HepG2 (cell line): ENCODE measurements at regions not wholly inside any gene's neighbourhood (a gene's known extent, or its start where the extent isn't known, plus 50 kb on each side); places are given as distances from the start of the nearest gene placed in this dataset.

Source experiments
- ATAC-seq: fragments of 200-7000 bp; cut with Tn5 transposase; 3 replicates; pipeline ENCODE4 v1.9.1; 2020; ENCODE audit warnings: mild to moderate bottlenecking, moderate library complexity
- BruUV-seq: library from RNA; stranded (reverse); fragments of 400-500 nt; replicated peaks from 2 replicates; lab custom pipeline; 2021; lab: Mats Ljungman, UMichigan
- CTCF ChIA-PET: fragments of 300-600 bp; formaldehyde crosslinking; extraction: SDS; loops from one replicate; lab custom pipeline; 2021; ENCODE audit warnings: low total read pairs, inconsistent platforms, low intra/inter-chr PET ratio; lab: Yijun Ruan, JAX
- POLR2A ChIA-PET: fragments of 350-600 bp; sonication (Branson Sonifier 250); formaldehyde crosslinking; loops from one replicate; lab custom pipeline; 2020; ENCODE audit warnings: antibody characterized with exemption, inconsistent platforms; lab: Yijun Ruan, JAX
- DNase-seq: peaks from one replicate; pipeline ENCODE4 v3.0.0-alpha.2; 2015; ENCODE audit warnings: low spot score
- FAIRE-seq: peaks from 3 replicates; lab custom pipeline; 2011; peaks lifted over from hg19 to GRCh38; lab: Jason Lieb, UNC
- H2AFZ ChIP-seq: one replicate; pipeline ENCODE4 v1.6.1; 2011; ENCODE audit warnings: low read length, inconsistent platforms
- H3K27ac ChIP-seq: fragments of 300-600 bp; 3 replicates; pipeline ENCODE4 v1.8.0; 2011; ENCODE audit warnings: mixed run types, mild to moderate bottlenecking, mixed read lengths, low read length, inconsistent platforms; ENCODE audit not compliant: insufficient read depth; ENCODE audit errors: extremely low read length
- H3K27me3 ChIP-seq, 2 experiments: fragments of 200-600 bp in 1 of 2; 2 replicates in 1 of 2; 3 replicates in 1 of 2; pipeline versions ENCODE4 v1.6.0 to v1.8.0; 2011; ENCODE audit warnings: low read length in 2 of 2, mild to moderate bottlenecking in 2 of 2, moderate library complexity in 2 of 2, inconsistent platforms in 1 of 2; ENCODE audit not compliant: insufficient read depth in 2 of 2, control insufficient read depth in 1 of 2
- H3K36me3 ChIP-seq, 2 experiments: fragments of 200-600 bp in 1 of 2; replicated peaks in 1 of 2; 2 replicates in 1 of 2; 3 replicates in 1 of 2; pipeline versions ENCODE4 v1.5.1 to v1.8.0; 2011; ENCODE audit warnings: low read length in 2 of 2, inconsistent platforms in 1 of 2; ENCODE audit not compliant: insufficient read depth in 2 of 2, control insufficient read depth in 1 of 2
- H3K4me1 ChIP-seq: 2 replicates; pipeline ENCODE4 v1.5.1; 2012; ENCODE audit warnings: low read length, inconsistent platforms; ENCODE audit not compliant: insufficient read depth
- H3K4me2 ChIP-seq: 2 replicates; pipeline ENCODE4 v1.6.0; 2011; ENCODE audit warnings: low read depth, low read length, inconsistent platforms
- H3K4me3 ChIP-seq, 3 experiments: fragments of 200-600 bp in 1 of 3; sonication (generic), shearing (Covaris generic) in 1 of 3; replicated peaks in 1 of 3; 2 replicates each; pipeline ENCODE4 v1.5.1; 2011 to 2016; ENCODE audit warnings: low read length in 3 of 3, inconsistent platforms in 2 of 3, low read depth in 2 of 3, mild to moderate bottlenecking in 2 of 3, control low read depth in 1 of 3, mixed read lengths in 1 of 3; ENCODE audit not compliant: insufficient read depth in 1 of 3
- H3K79me2 ChIP-seq: one replicate; pipeline ENCODE4 v1.6.1; 2011; ENCODE audit warnings: low read length, inconsistent platforms; ENCODE audit not compliant: insufficient read depth
- H3K9ac ChIP-seq: 2 replicates; pipeline ENCODE4 v1.6.0; 2011; ENCODE audit warnings: mild to moderate bottlenecking, low read depth, low read length, inconsistent platforms; ENCODE audit not compliant: insufficient read depth
- H3K9me3 ChIP-seq: 2 replicates; pipeline ENCODE4 v1.5.1; 2012; ENCODE audit warnings: mild to moderate bottlenecking, low read length
- H4K20me1 ChIP-seq: 2 replicates; pipeline ENCODE4 v1.6.0; 2011; ENCODE audit warnings: inconsistent platforms, mild to moderate bottlenecking, low read length, moderate library complexity; ENCODE audit not compliant: insufficient read depth
- ARNT2 ChIP-seq: sonication (generic); formaldehyde crosslinking; IDR thresholded peaks from 2 replicates; pipeline ENCODE4 v1.8.0; 2022; ENCODE audit warnings: mild to moderate bottlenecking, low read depth, missing genetic modification reagents, moderate library complexity
- CREB1 ChIP-seq, 2 experiments: fragments of 450-650 bp in 1 of 2; IDR thresholded peaks; 2 replicates each; pipeline ENCODE4 v1.6.1; 2016 to 2017; ENCODE audit warnings: control low read depth in 1 of 2, mild to moderate bottlenecking in 1 of 2, missing compliant biosample characterization in 1 of 2, missing genetic modification characterization in 1 of 2
- ERF ChIP-seq: IDR thresholded peaks from 2 replicates; pipeline ENCODE4 v1.6.1; 2018; ENCODE audit warnings: missing biosample characterization, missing genetic modification reagents
- ESRRA ChIP-seq: sonication (generic); formaldehyde crosslinking; IDR thresholded peaks from 2 replicates; pipeline ENCODE4 v1.5.1; 2020; ENCODE audit warnings: mild to moderate bottlenecking, low read depth, missing genetic modification reagents
- HCFC1 ChIP-seq: fragments of 150-350 bp; IDR thresholded peaks from 2 replicates; pipeline ENCODE4 v1.6.1; 2014; ENCODE audit warnings: low read depth, low read length
- HNF1B ChIP-seq: sonication (generic); formaldehyde crosslinking; IDR thresholded peaks from 2 replicates; pipeline ENCODE4 v1.5.1; 2020; ENCODE audit warnings: mild to moderate bottlenecking, moderate library complexity, missing genetic modification reagents
- MIXL1 ChIP-seq: IDR thresholded peaks from 2 replicates; pipeline ENCODE4 v1.6.1; 2016
- TP53 ChIP-seq: sonication (generic); formaldehyde crosslinking; conservative IDR thresholded peaks from 2 replicates; pipeline ENCODE4 v1.4.0; 2020; ENCODE audit warnings: missing genetic modification reagents
- ZBTB26 ChIP-seq: IDR thresholded peaks from 2 replicates; pipeline ENCODE4 v1.6.1; 2016; ENCODE audit warnings: missing compliant biosample characterization, missing genetic modification reagents, borderline replicate concordance
- ZNF414 ChIP-seq: sonication (generic); formaldehyde crosslinking; IDR thresholded peaks from 2 replicates; pipeline ENCODE4 v1.5.0; 2020; ENCODE audit warnings: missing genetic modification reagents
- ZNF563 ChIP-seq: sonication (generic); formaldehyde crosslinking; IDR thresholded peaks from 2 replicates; pipeline ENCODE4 v1.8.0; 2022; ENCODE audit warnings: mild to moderate bottlenecking, moderate library complexity, missing genetic modification reagents
- ZNF720 ChIP-seq: sonication (generic); formaldehyde crosslinking; IDR thresholded peaks from 2 replicates; pipeline ENCODE4 v1.4.0; 2020; ENCODE audit warnings: missing genetic modification reagents
- ZNF790 ChIP-seq: sonication (generic); formaldehyde crosslinking; IDR thresholded peaks from 2 replicates; pipeline ENCODE4 v1.8.0; 2022; ENCODE audit warnings: missing genetic modification reagents, mild to moderate bottlenecking, borderline replicate concordance
- WGBS: methylation state at CpG from one replicate; pipeline ENCODE4 v1.1.6; 2017; ENCODE audit warnings: low lambda C conversion rate; 5-methylcytosine and 5-hydroxymethylcytosine counted together
- in situ Hi-C: cut with HindIII; loops from 2 replicates; pipeline ENCODE4 v1.10.0; 2017; ENCODE audit warnings: low pct_unique_long_range_greater_than_20kb; ENCODE audit not compliant: extremely low pct_ligation_motif_present
- intact Hi-C: fragments of 100-400 bp; cut with micrococcal nuclease; formaldehyde crosslinking; loops from one replicate; pipeline ENCODE4 v1.10.0; 2022; ENCODE audit not compliant: unreplicated experiment

GRCh38 chr6:11930240-11930639, 81.9 kb upstream of the HIVEP1 start:
- POLR2A ChIA-PET = no interaction called here
- no peak for ATAC-seq

GRCh38 chr6:11929241-11929835, 82.8 kb upstream of the HIVEP1 start:
- intact Hi-C loops = no loop called here
- no peak for DNase-seq
- no peak for ATAC-seq
- BruUV-seq = no TSS peak
- Histone ChIP-seq H3K4me2 (no peak overlapping the region), H4K20me1 (no peaks in the 10 kb centered on the region), H2AFZ (no peak overlapping the region), H3K4me3 (no peak overlapping the region), H3K27ac (no peak overlapping the region), H3K9me3 (no peaks in the 10 kb centered on the region), H3K4me1 (no peaks in the 10 kb centered on the region), H3K79me2 (no peaks in the 10 kb centered on the region), H3K27me3 (0 out of 5 replicates have a peak, but pooled peaks cover 0 to 3% of the 10 kb centered on the region in 2 experiments), H3K36me3 (no peaks in the 10 kb centered on the region), H3K9ac (no peak overlapping the region)
- WGBS = 45% methylated on average over 8 of the region's 8 CpGs
- ChIA-PET POLR2A (no interaction called here), CTCF (no interaction called here)
- TF ChIP-seq ZBTB26 (CRISPR knock-in tag) (no peak), ERF (CRISPR knock-in tag) (no peak), ESRRA (CRISPR knock-in tag) (no peak), HNF1B (CRISPR knock-in tag) (no peak), HCFC1 (no peak), ARNT2 (CRISPR knock-in tag) (no peak), ZNF414 (CRISPR knock-in tag) (no peak), ZNF563 (CRISPR knock-in tag) (no peak), TP53 (CRISPR knock-in tag) (no peak)
- in situ Hi-C loops = no loop called here
- no peak for FAIRE-seq

More at GRCh38 chr6:11930240-11930639, 81.9 kb upstream of the HIVEP1 start:
- no peak for TF ChIP-seq ZNF720
- TF ChIP-seq ZNF790 = no peak
- peak; percentile 23; the same call in 1 of the 2 replicates for TF ChIP-seq CREB1 (IDR thresholded peaks at IDR 0.05)
- no peak for TF ChIP-seq CREB1 (CRISPR knock-in tag; IDR thresholded peaks at IDR 0.05)
- TF ChIP-seq MIXL1 (CRISPR knock-in tag) = no peak
- Histone ChIP-seq H3K27ac (no peak overlapping the region), H3K4me3 (no peak overlapping the region), H3K79me2 (no peaks in the 10 kb centered on the region), H3K36me3 (no peaks in the 10 kb centered on the region), H3K4me1 (no peaks in the 10 kb centered on the region), H3K9ac (no peak overlapping the region), H3K27me3 (0 out of 5 replicates have a peak, but pooled peaks cover 0 to 3% of the 10 kb centered on the region in 2 experiments), H4K20me1 (no peaks in the 10 kb centered on the region), H2AFZ (no peak overlapping the region), H3K4me2 (no peak overlapping the region), H3K9me3 (no peaks in the 10 kb centered on the region)
- DNase-seq = no peak
- no TSS peak for BruUV-seq
- no peak for FAIRE-seq
- WGBS = 54% methylated on average over 2 of the region's 2 CpGs
- CTCF ChIA-PET = no interaction called here
- intact Hi-C loops = no loop called here
- in situ Hi-C loops = no loop called here
